H1 (cell line): ENCODE measurements at regions not wholly inside any gene's neighbourhood (a gene's known extent, or its start where the extent isn't known, plus 50 kb on each side); places are given as distances from the start of the nearest gene placed in this dataset.

Experiments used
- BRCA1 ChIP-seq: IDR thresholded peaks from 2 replicates; pipeline ENCODE4 v1.6.1; 2012; ENCODE audit warnings: low read depth, low read length, improper control_type of control experiment
- EZH2 ChIP-seq: fragments of 200-600 bp; sonication (generic); IDR thresholded peaks from 2 replicates; pipeline ENCODE4 v1.7.1; 2012; ENCODE audit warnings: low read depth, mild to moderate bottlenecking, moderate library complexity, low read length, inconsistent platforms; ENCODE audit not compliant: severe bottlenecking
- NRF1 ChIP-seq: IDR thresholded peaks from 2 replicates; pipeline ENCODE4 v1.6.1; 2011; ENCODE audit warnings: mild to moderate bottlenecking, low read depth, low read length, improper control_type of control experiment
- POLR2AphosphoS5 ChIP-seq: IDR thresholded peaks from 2 replicates; pipeline ENCODE4 v1.6.1; 2011; ENCODE audit warnings: low read depth, low read length
- YY1 ChIP-seq: IDR thresholded peaks from 2 replicates; pipeline ENCODE4 v1.6.1; 2011; ENCODE audit warnings: low read depth, mild to moderate bottlenecking, low read length
- ZNF274 ChIP-seq: IDR thresholded peaks from 2 replicates; pipeline ENCODE4 v1.7.0; 2012; ENCODE audit warnings: low read length, borderline replicate concordance; ENCODE audit errors: extremely low read depth
- TF ChIP-seq, protein P1 (sequence below), 3 experiments: IDR thresholded peaks; 1 replicate in 2 of 3; 2 replicates in 1 of 3; pipeline versions ENCODE4 v1.5.1 to v1.6.1; 2011; ENCODE audit warnings: low read length in 3 of 3, mild to moderate bottlenecking in 3 of 3, inconsistent platforms in 2 of 3, low read depth in 1 of 3, moderate library complexity in 1 of 3; ENCODE audit not compliant: insufficient read depth in 1 of 3; ENCODE audit errors: control extremely low read depth in 1 of 3

DNA sequence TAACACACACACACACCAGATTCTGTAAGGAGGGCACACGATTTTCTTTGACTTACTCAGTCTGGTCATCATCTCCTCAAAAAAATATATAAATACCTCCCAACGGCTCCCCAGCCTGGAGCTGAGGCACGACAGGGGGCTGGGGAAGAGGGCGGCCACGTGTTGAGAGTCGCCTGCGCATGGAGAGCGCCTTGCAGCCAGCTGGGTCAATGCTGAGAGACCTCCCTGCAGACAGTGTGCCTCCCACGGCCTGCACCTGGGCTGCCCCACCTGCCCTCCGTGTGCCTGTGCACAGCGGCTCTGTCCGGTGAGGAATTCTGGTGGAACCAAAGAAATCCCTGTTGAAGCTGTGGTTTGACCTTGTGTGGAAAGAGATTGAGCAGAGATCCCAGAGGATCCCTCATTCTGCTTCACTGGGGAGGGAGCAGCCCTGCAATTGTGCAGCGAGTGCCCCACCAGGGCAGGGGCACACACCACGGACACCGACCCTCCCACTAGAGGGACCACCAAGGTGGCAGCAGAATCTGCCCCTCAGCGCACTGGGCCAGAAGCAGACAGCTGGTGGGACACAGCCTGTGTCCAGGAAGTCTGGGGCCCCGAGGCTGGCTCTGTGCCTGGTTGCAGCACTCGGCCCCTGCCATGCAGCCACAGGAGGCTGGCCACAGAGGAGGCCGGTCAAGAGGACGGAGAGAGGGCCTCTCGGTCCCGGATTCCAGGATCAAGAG lies 150.5 kb upstream of the PPP2R2D start:
- TF ChIP-seq ZNF274 (no peak), BRCA1 (no peak), NRF1 (no peak), YY1 (no peak), EZH2 (no peak), POLR2AphosphoS5 (no peak)
- TF ChIP-seq, protein P1, sequence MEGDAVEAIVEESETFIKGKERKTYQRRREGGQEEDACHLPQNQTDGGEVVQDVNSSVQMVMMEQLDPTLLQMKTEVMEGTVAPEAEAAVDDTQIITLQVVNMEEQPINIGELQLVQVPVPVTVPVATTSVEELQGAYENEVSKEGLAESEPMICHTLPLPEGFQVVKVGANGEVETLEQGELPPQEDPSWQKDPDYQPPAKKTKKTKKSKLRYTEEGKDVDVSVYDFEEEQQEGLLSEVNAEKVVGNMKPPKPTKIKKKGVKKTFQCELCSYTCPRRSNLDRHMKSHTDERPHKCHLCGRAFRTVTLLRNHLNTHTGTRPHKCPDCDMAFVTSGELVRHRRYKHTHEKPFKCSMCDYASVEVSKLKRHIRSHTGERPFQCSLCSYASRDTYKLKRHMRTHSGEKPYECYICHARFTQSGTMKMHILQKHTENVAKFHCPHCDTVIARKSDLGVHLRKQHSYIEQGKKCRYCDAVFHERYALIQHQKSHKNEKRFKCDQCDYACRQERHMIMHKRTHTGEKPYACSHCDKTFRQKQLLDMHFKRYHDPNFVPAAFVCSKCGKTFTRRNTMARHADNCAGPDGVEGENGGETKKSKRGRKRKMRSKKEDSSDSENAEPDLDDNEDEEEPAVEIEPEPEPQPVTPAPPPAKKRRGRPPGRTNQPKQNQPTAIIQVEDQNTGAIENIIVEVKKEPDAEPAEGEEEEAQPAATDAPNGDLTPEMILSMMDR (IDR thresholded peaks at IDR 0.05; ENCODE audit: control extremely low read depth in 1 of 3, insufficient read depth in 1 of 3, low read depth in 1 of 3, low read length in 3 of 3), result no peak
